H9 (cell line): ENCODE measurements at regions not wholly inside any gene's neighbourhood (a gene's known extent, or its start where the extent isn't known, plus 50 kb on each side); places are given as distances from the start of the nearest gene placed in this dataset.

Experiments used
- DNase-seq: peaks from one replicate; pipeline ENCODE4 v3.0.0-alpha.2; 2017
- H2AFZ ChIP-seq: one replicate; pipeline ENCODE4 v1.6.1; 2013; ENCODE audit warnings: mild to moderate bottlenecking, low read length, control low read depth, moderate library complexity
- H2AK5ac ChIP-seq: 2 replicates; pipeline ENCODE4 v1.6.1; 2013; ENCODE audit warnings: low read length, control low read depth, mixed read lengths; ENCODE audit not compliant: insufficient read length
- H2BK120ac ChIP-seq: one replicate; pipeline ENCODE4 v1.6.1; 2013; ENCODE audit warnings: low read depth, mild to moderate bottlenecking, low read length, control low read depth, inconsistent platforms; ENCODE audit not compliant: poor library complexity, severe bottlenecking
- H2BK12ac ChIP-seq: 2 replicates; pipeline ENCODE4 v1.6.1; 2013; ENCODE audit warnings: low read length, control low read depth, mixed read lengths, low read depth; ENCODE audit not compliant: insufficient read length
- H2BK15ac ChIP-seq: 2 replicates; pipeline ENCODE4 v1.6.1; 2013; ENCODE audit warnings: low read depth, low read length, control low read depth
- H2BK20ac ChIP-seq: one replicate; pipeline ENCODE4 v1.6.1; 2013; ENCODE audit warnings: low read depth, mild to moderate bottlenecking, low read length, control low read depth, inconsistent platforms; ENCODE audit not compliant: poor library complexity, severe bottlenecking
- H2BK5ac ChIP-seq: 2 replicates; pipeline ENCODE4 v1.6.1; 2013; ENCODE audit warnings: low read length, control low read depth, mixed read lengths; ENCODE audit not compliant: insufficient read length
- H3K14ac ChIP-seq: 2 replicates; pipeline ENCODE4 v1.6.1; 2013; ENCODE audit warnings: low read length, control low read depth; ENCODE audit not compliant: insufficient read depth
- H3K18ac ChIP-seq: 2 replicates; pipeline ENCODE4 v1.6.1; 2013; ENCODE audit warnings: low read depth, mild to moderate bottlenecking, mixed read lengths, low read length, control low read depth; ENCODE audit not compliant: insufficient read length
- H3K23ac ChIP-seq: 2 replicates; pipeline ENCODE4 v1.6.1; 2013; ENCODE audit warnings: low read length, control low read depth, mixed read lengths, low read depth; ENCODE audit not compliant: insufficient read length
- H3K23me2 ChIP-seq: 2 replicates; pipeline ENCODE4 v1.6.1; 2013; ENCODE audit warnings: low read depth, mild to moderate bottlenecking, mixed read lengths, low read length, control low read depth; ENCODE audit not compliant: insufficient read length, poor library complexity, severe bottlenecking
- H3K27ac ChIP-seq: 2 replicates; pipeline ENCODE4 v1.5.1; 2013; ENCODE audit warnings: low read length, control low read depth, mixed read lengths, low read depth; ENCODE audit not compliant: insufficient read length
- H3K27me3 ChIP-seq: 2 replicates; pipeline ENCODE4 v1.6.1; 2013; ENCODE audit warnings: low read length, control low read depth, inconsistent platforms; ENCODE audit not compliant: insufficient read depth
- H3K4ac ChIP-seq: 2 replicates; pipeline ENCODE4 v1.6.1; 2013; ENCODE audit warnings: low read depth, mild to moderate bottlenecking, control low read depth, inconsistent platforms, low read length, moderate library complexity
- H3K4me1 ChIP-seq: 2 replicates; pipeline ENCODE4 v1.6.1; 2013; ENCODE audit warnings: low read length, control low read depth, inconsistent platforms; ENCODE audit not compliant: insufficient read depth
- H3K4me2 ChIP-seq: 2 replicates; pipeline ENCODE4 v1.6.1; 2013; ENCODE audit warnings: low read length, control low read depth, mixed read lengths; ENCODE audit not compliant: insufficient read length, insufficient read depth
- H3K56ac ChIP-seq: 2 replicates; pipeline ENCODE4 v1.6.1; 2013; ENCODE audit warnings: low read depth, mild to moderate bottlenecking, mixed read lengths, low read length, control low read depth; ENCODE audit not compliant: insufficient read length
- H3K79me1 ChIP-seq: 2 replicates; pipeline ENCODE4 v1.6.1; 2013; ENCODE audit warnings: low read depth, mild to moderate bottlenecking, moderate library complexity, low read length, control low read depth, inconsistent platforms; ENCODE audit not compliant: insufficient read depth, poor library complexity, severe bottlenecking
- H3K79me2 ChIP-seq: 2 replicates; pipeline ENCODE4 v1.6.1; 2013; ENCODE audit warnings: low read length, control low read depth, inconsistent platforms; ENCODE audit not compliant: insufficient read depth
- H3K9ac ChIP-seq: 2 replicates; pipeline ENCODE4 v1.6.1; 2013; ENCODE audit warnings: low read length, control low read depth, mixed read lengths; ENCODE audit not compliant: insufficient read length; ENCODE audit errors: extremely low read depth
- H3K9me3 ChIP-seq: one replicate; pipeline ENCODE4 v1.6.1; 2013; ENCODE audit warnings: low read depth, low read length, inconsistent platforms; ENCODE audit not compliant: control insufficient read depth
- H3T11ph ChIP-seq: one replicate; pipeline ENCODE4 v1.6.1; 2013; ENCODE audit warnings: mild to moderate bottlenecking, low read length, control low read depth, inconsistent platforms
- H4K20me1 ChIP-seq: one replicate; pipeline ENCODE4 v1.6.1; 2013; ENCODE audit not compliant: control insufficient read depth, insufficient read length, insufficient read depth
- H4K5ac ChIP-seq: 2 replicates; pipeline ENCODE4 v1.6.1; 2013; ENCODE audit warnings: low read depth, mild to moderate bottlenecking, mixed read lengths, low read length, control low read depth; ENCODE audit not compliant: insufficient read length
- H4K8ac ChIP-seq: replicated peaks from 2 replicates; pipeline ENCODE4 v1.6.1; 2013; ENCODE audit warnings: low read length, control low read depth, mixed read lengths, low read depth; ENCODE audit not compliant: insufficient read length
- H4K91ac ChIP-seq: 2 replicates; pipeline ENCODE4 v1.6.1; 2013; ENCODE audit warnings: low read depth, mild to moderate bottlenecking, moderate library complexity, mixed read lengths, low read length, control low read depth; ENCODE audit not compliant: insufficient read length
- H3K27ac Mint-ChIP-seq, 3 experiments: 2 replicates in 2 of 3; 3 replicates in 1 of 3; pipeline ENCODE4 v1.8.0; 2020 to 2021; ENCODE audit warnings: mixed read lengths in 3 of 3, mild to moderate bottlenecking in 1 of 3, moderate library complexity in 1 of 3
- H3K27me3 Mint-ChIP-seq: 2 replicates; pipeline ENCODE4 v1.8.0; 2021; ENCODE audit warnings: low read depth, mild to moderate bottlenecking, moderate library complexity, mixed read lengths
- H3K36me3 Mint-ChIP-seq, 3 experiments: 2 replicates in 2 of 3; 3 replicates in 1 of 3; pipeline ENCODE4 v1.8.0; 2020 to 2021; ENCODE audit warnings: low read depth in 3 of 3, mixed read lengths in 3 of 3; ENCODE audit not compliant: insufficient read depth in 1 of 3
- H3K4me1 Mint-ChIP-seq, 2 experiments: 2 replicates each; pipeline ENCODE4 v1.8.0; 2020; ENCODE audit warnings: mixed read lengths in 2 of 2
- H3K4me3 Mint-ChIP-seq, 2 experiments: 2 replicates in 1 of 2; 3 replicates in 1 of 2; pipeline ENCODE4 v1.8.0; 2020 to 2021; ENCODE audit warnings: mild to moderate bottlenecking in 2 of 2, mixed read lengths in 2 of 2, moderate library complexity in 1 of 2
- H3K9me3 Mint-ChIP-seq, 2 experiments: 2 replicates in 1 of 2; 3 replicates in 1 of 2; pipeline ENCODE4 v1.8.0; 2020; ENCODE audit warnings: mild to moderate bottlenecking in 2 of 2, mixed read lengths in 2 of 2, moderate library complexity in 1 of 2
- WGBS: extraction: QIAGEN DNeasy Blood & Tissue Kit; methylation state at CpG from one replicate; pipeline ENCODE4 v1.1.7; 2013; ENCODE audit warnings: missing lambda C conversion rate, low lambda C conversion rate, mixed read lengths; ENCODE audit not compliant: insufficient read length; ENCODE audit errors: extremely low coverage; 5-methylcytosine and 5-hydroxymethylcytosine counted together
- TF ChIP-seq, protein P1 (sequence below): fragments of 200-600 bp; sonication (generic); conservative IDR thresholded peaks from 3 replicates; pipeline ENCODE4 v1.8.0; 2021; ENCODE audit warnings: antibody characterized with exemption, mild to moderate bottlenecking

DNA sequence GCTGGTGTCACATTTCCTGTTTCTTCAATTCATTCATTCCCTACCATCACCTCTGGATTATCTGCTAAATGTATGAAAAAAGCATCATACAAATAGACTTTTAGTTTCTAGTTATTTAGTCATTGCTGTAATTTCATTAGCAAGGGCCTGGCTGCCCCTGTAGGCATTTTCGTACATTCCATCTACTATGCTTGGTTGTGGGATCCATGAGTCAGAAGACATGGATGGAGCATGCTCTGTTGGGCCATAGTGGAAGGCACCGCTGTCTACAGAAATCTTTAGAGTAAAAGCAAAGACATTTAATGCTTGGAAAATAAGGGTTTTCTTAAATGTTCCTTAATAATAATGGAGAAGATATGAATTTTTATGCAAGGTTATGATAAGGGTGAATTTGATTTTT lies 324.8 kb upstream of the MEIS1 start:
- Mint-ChIP-seq H3K27me3 (no peaks in the 10 kb centered on the region), H3K27ac (no peak overlapping the region), H3K9me3 (no peaks in the 10 kb centered on the region), H3K36me3 (no peaks in the 10 kb centered on the region; a peak in 1 of 7 replicates), H3K4me1 (peaks cover 10 to 17% of the 10 kb centered on the region in 2 experiments), H3K4me3 (no peak overlapping the region)
- Histone ChIP-seq H3K9ac (no peak overlapping the region), H3K18ac (no peak overlapping the region), H3T11ph (no peak overlapping the region), H3K27me3 (no peaks in the 10 kb centered on the region), H3K23me2 (no peaks in the 10 kb centered on the region), H3K56ac (no peak overlapping the region), H2AFZ (no peak overlapping the region), H2AK5ac (no peak overlapping the region), H4K20me1 (no peaks in the 10 kb centered on the region), H3K79me1 (no peaks in the 10 kb centered on the region), H4K91ac (no peak overlapping the region), H3K4me2 (no peak overlapping the region), H2BK12ac (no peak overlapping the region), H2BK120ac (no peak overlapping the region), H2BK15ac (no peak overlapping the region), H3K14ac (no peak overlapping the region), H3K4me1 (no peaks in the 10 kb centered on the region; the same call in 1 of the 2 replicates), H3K79me2 (no peaks in the 10 kb centered on the region), H3K27ac (no peak overlapping the region), H4K8ac (no peak overlapping the region), H2BK20ac (no peak overlapping the region), H4K5ac (no peak overlapping the region), H3K9me3 (no peaks in the 10 kb centered on the region), H3K4ac (no peak overlapping the region), H3K23ac (no peak overlapping the region), H2BK5ac (no peak overlapping the region)
- no peak for DNase-seq
- TF ChIP-seq, protein P1, sequence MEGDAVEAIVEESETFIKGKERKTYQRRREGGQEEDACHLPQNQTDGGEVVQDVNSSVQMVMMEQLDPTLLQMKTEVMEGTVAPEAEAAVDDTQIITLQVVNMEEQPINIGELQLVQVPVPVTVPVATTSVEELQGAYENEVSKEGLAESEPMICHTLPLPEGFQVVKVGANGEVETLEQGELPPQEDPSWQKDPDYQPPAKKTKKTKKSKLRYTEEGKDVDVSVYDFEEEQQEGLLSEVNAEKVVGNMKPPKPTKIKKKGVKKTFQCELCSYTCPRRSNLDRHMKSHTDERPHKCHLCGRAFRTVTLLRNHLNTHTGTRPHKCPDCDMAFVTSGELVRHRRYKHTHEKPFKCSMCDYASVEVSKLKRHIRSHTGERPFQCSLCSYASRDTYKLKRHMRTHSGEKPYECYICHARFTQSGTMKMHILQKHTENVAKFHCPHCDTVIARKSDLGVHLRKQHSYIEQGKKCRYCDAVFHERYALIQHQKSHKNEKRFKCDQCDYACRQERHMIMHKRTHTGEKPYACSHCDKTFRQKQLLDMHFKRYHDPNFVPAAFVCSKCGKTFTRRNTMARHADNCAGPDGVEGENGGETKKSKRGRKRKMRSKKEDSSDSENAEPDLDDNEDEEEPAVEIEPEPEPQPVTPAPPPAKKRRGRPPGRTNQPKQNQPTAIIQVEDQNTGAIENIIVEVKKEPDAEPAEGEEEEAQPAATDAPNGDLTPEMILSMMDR, result no peak
- no CpG with 5 or more reads among the region's 2 CpGs for WGBS
